PC-9 (cell line): ENCODE measurements at regions not wholly inside any gene's neighbourhood (a gene's known extent, or its start where the extent isn't known, plus 50 kb on each side); places are given as distances from the start of the nearest gene placed in this dataset.

Experiments
- BruUV-seq: library from RNA; stranded (reverse); fragments of 400-500 nt; replicated peaks from 2 replicates; lab custom pipeline; 2021; lab: Mats Ljungman, UMichigan
- CTCF ChIA-PET: fragments of 300-600 bp; sonication (Branson Sonifier 250); formaldehyde crosslinking; loops from one replicate; lab custom pipeline; 2022; ENCODE audit warnings: antibody characterized with exemption; lab: Charles Lee
- POLR2A ChIA-PET: fragments of 300-600 bp; sonication (Branson Sonifier 250); formaldehyde crosslinking; loops from one replicate; lab custom pipeline; 2022; ENCODE audit warnings: antibody characterized with exemption; ENCODE audit not compliant: unreplicated experiment; lab: Charles Lee
- DNase-seq, 2 experiments: peaks; one replicate each; pipeline versions ENCODE4 v3.0.0 to v3.0.0-alpha.2; 2015 to 2022; ENCODE audit warnings: mixed read lengths in 1 of 2
- H2AFZ ChIP-seq: fragments of 200-600 bp; sonication (generic); 2 replicates; pipeline ENCODE4 v1.8.1; 2017; ENCODE audit warnings: antibody characterized with exemption
- H3F3A ChIP-seq: fragments of 200-600 bp; sonication (generic); 2 replicates; pipeline ENCODE4 v1.8.1; 2017; ENCODE audit warnings: antibody characterized with exemption, mild to moderate bottlenecking, low read depth; ENCODE audit not compliant: insufficient read depth
- H3K27ac ChIP-seq: fragments of 200-600 bp; sonication (generic); 2 replicates; pipeline ENCODE4 v1.6.1; 2016; ENCODE audit warnings: mixed run types
- H3K27me3 ChIP-seq: fragments of 200-600 bp; sonication (generic); 2 replicates; pipeline ENCODE4 v1.6.1; 2016; ENCODE audit warnings: low read depth, mixed run types; ENCODE audit not compliant: insufficient read depth
- H3K36me3 ChIP-seq: fragments of 200-600 bp; sonication (generic); 2 replicates; pipeline ENCODE4 v1.6.1; 2016; ENCODE audit warnings: low read depth, mixed run types
- H3K4me1 ChIP-seq: fragments of 200-600 bp; sonication (generic); replicated peaks from 2 replicates; pipeline ENCODE4 v1.6.1; 2016; ENCODE audit warnings: mixed run types; ENCODE audit not compliant: insufficient read depth
- H3K4me2 ChIP-seq: fragments of 200-600 bp; sonication (generic); 2 replicates; pipeline ENCODE4 v1.6.1; 2017; ENCODE audit warnings: mixed run types
- H3K4me3 ChIP-seq: fragments of 200-600 bp; sonication (generic); 2 replicates; pipeline ENCODE4 v1.6.1; 2016; ENCODE audit warnings: mixed run types
- H3K79me2 ChIP-seq: fragments of 200-600 bp; sonication (generic); 2 replicates; pipeline ENCODE4 v1.6.1; 2017; ENCODE audit warnings: low read depth, mixed run types
- H3K9me2 ChIP-seq: fragments of 200-600 bp; sonication (generic); 2 replicates; pipeline ENCODE4 v1.8.1; 2017; ENCODE audit warnings: mild to moderate bottlenecking; ENCODE audit not compliant: insufficient read depth
- H3K9me3 ChIP-seq: fragments of 200-600 bp; sonication (generic); 2 replicates; pipeline ENCODE4 v1.8.1; 2016; ENCODE audit warnings: low read depth; ENCODE audit not compliant: insufficient read depth
- H4K20me1 ChIP-seq: fragments of 200-600 bp; sonication (generic); 2 replicates; pipeline ENCODE4 v1.8.1; 2017; ENCODE audit not compliant: insufficient read depth
- CTCF ChIP-seq: fragments of 200-600 bp; sonication (generic); conservative IDR thresholded peaks from 2 replicates; pipeline ENCODE4 v1.6.1; 2017; ENCODE audit warnings: mixed run types, antibody characterized with exemption, mild to moderate bottlenecking, moderate library complexity
- EZH2 ChIP-seq: fragments of 200-600 bp; sonication (generic); IDR thresholded peaks from 2 replicates; pipeline ENCODE4 v1.8.0; 2017; ENCODE audit warnings: antibody characterized with exemption, low read depth
- intact Hi-C: fragments of 100-400 bp; cut with micrococcal nuclease; formaldehyde crosslinking; loops from one replicate; pipeline ENCODE4 v1.10.0; 2022; ENCODE audit not compliant: unreplicated experiment

- TF ChIP-seq EZH2 (no peak), CTCF (no peak)
- H3K27ac ChIP-seq, result no peak overlapping the region
- H3K79me2 ChIP-seq, result no peaks in the 10 kb centered on the region
- BruUV-seq, result no TSS peak
- no peaks in the 10 kb centered on the region for H3F3A ChIP-seq
- H3K4me1 ChIP-seq, result no peaks in the 10 kb centered on the region
- no peak overlapping the region for H3K4me2 ChIP-seq
- no peak for DNase-seq
- no peaks in the 10 kb centered on the region for H3K9me3 ChIP-seq
- peaks cover 17% of the 10 kb centered on the region; the same call in 1 of the 2 replicates for H3K27me3 ChIP-seq
- H3K4me3 ChIP-seq, result no peak overlapping the region
- no peaks in the 10 kb centered on the region for H3K9me2 ChIP-seq
- ChIA-PET CTCF (no interaction called here), POLR2A (no interaction called here)
- H2AFZ ChIP-seq, result no peak overlapping the region
- H3K36me3 ChIP-seq, result no peaks in the 10 kb centered on the region
- no peaks in the 10 kb centered on the region; the same call in 1 of the 2 replicates for H4K20me1 ChIP-seq
- intact Hi-C loops, result no loop called here
Observed at GRCh38 chr19:31681121-31681520, 331.9 kb upstream of the TSHZ3 start.

DNA sequence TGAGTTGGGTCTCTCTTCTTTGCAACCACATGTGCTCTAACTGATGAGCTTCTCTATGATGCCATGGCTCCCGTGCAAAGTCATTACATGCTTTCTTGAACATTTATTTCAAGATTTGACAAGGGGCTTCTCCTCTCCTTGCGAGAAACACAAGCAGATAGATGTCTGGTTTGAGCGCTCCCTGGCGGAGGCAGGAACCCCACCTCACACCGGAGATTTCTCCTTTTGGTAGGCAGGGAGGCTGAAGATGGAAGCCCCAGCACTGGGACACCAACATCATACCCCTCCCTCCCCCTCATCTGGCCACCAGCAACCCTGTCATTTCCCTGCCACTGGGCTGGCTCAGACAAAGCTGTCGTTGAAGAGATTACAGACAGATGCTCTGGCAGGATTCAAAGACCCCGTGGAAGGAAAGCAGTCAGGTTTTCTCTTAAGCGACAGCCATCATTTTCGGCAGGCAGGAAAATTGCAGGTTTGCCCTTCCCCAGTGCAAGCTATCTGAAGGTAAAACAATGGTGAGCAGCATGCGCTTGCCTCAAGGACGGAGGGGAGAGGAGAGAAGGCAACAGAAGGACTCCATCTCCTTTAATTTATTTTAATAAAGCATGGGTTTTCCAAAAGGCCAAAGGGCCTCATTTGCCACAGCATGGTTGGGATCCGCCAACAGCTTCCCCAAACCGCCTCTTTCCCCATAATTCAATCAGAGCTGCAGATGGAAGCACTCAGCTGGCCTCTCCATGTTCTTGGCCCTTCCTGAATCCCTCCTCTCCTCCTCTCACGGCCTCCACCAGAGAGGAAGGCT lies 344.1 kb upstream of the TSHZ3 start:
- H3K27ac ChIP-seq, result no peak overlapping the region
- intact Hi-C loops, result no loop called here

DNA sequence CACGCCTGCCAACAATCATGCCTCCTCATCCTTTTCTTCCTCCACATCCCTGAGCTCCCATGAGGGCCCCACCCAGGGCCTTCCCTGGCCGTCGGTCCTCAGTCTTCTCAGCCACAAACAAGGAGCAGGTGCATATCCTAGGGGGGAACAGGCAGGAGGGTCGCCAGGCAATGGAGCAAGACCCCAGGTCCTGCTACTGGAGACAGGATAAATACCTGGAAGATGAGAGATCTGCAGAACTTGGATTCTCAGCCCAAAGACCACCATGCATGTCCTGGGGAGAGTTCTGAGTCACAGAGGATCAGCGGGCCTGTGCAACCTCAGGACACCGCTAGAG lies 344.7 kb upstream of the TSHZ3 start:
- TF ChIP-seq EZH2, result no peak
- POLR2A ChIA-PET, result no interaction called here
- H3K4me2 ChIP-seq, result no peak overlapping the region
- H3K9me3 ChIP-seq, result no peaks in the 10 kb centered on the region
- H3K4me1 ChIP-seq, result no peaks in the 10 kb centered on the region
- CTCF ChIA-PET, result no interaction called here
- H3K9me2 ChIP-seq, result no peaks in the 10 kb centered on the region
- intact Hi-C loops, result no loop called here
- H3K79me2 ChIP-seq, result no peaks in the 10 kb centered on the region
- peaks cover 4% of the 10 kb centered on the region; the same call in 1 of the 2 replicates for H3K27me3 ChIP-seq
- no peaks in the 10 kb centered on the region for H3F3A ChIP-seq
- DNase-seq, result no peak
- H4K20me1 ChIP-seq, result no peaks in the 10 kb centered on the region
- no TSS peak for BruUV-seq
- H3K36me3 ChIP-seq, result no peaks in the 10 kb centered on the region
- no peak overlapping the region for H2AFZ ChIP-seq
- no peak overlapping the region for H3K27ac ChIP-seq
- no peak overlapping the region for H3K4me3 ChIP-seq

More for the DNA sequence above, 344.1 kb upstream of the TSHZ3 start:
- no TSS peak for BruUV-seq
- Histone ChIP-seq H3K27me3 (peaks cover 4% of the 10 kb centered on the region; the same call in 1 of the 2 replicates), H3K4me3 (no peak overlapping the region), H3K4me1 (no peaks in the 10 kb centered on the region), H3F3A (no peaks in the 10 kb centered on the region), H3K79me2 (no peaks in the 10 kb centered on the region), H3K9me2 (no peaks in the 10 kb centered on the region), H3K9me3 (no peaks in the 10 kb centered on the region), H2AFZ (no peak overlapping the region), H4K20me1 (no peaks in the 10 kb centered on the region), H3K4me2 (no peak overlapping the region), H3K36me3 (no peaks in the 10 kb centered on the region)
- no peak for DNase-seq
- ChIA-PET CTCF (no interaction called here), POLR2A (no interaction called here)
- TF ChIP-seq EZH2 (no peak), CTCF (no peak)
